ENCODE measurements at regions not wholly inside any gene's neighbourhood (a gene's known extent, or its start where the extent isn't known, plus 50 kb on each side); places are given as distances from the start of the nearest gene placed in this dataset.

- DNase-seq (ENCODE audit: low read depth in 2 of 2): no peak
Measured at GRCh38 chr9:99327667-99328066, 105.6 kb downstream of the SEC61B start.

- DNase-seq (ENCODE audit: low read depth in 2 of 2): no peak
Measured at GRCh38 chr9:99335280-99335679, 113.2 kb downstream of the SEC61B start.

GRCh38 chr9:99336005-99336404 is 113.9 kb downstream of the SEC61B start:
- DNase-seq (ENCODE audit: low read depth in 2 of 2): no peak

- no peak for DNase-seq (ENCODE audit: low read depth in 2 of 2)
Measured at GRCh38 chr9:99336531-99336930, 114.4 kb downstream of the SEC61B start.

- DNase-seq (ENCODE audit: low read depth in 2 of 2): no peak
Measured at GRCh38 chr9:99340281-99340680, 118.2 kb downstream of the SEC61B start.

- no peak for DNase-seq (ENCODE audit: low read depth in 2 of 2)
Measured at GRCh38 chr9:99341686-99342085, 119.6 kb downstream of the SEC61B start.

GRCh38 chr9:99345451-99345850 is 123.4 kb downstream of the SEC61B start:
- no peak for DNase-seq (ENCODE audit: low read depth in 2 of 2)

GRCh38 chr9:99345942-99346341 is 123.9 kb downstream of the SEC61B start:
- no peak for DNase-seq (ENCODE audit: low read depth in 2 of 2)

GRCh38 chr9:99347568-99347967 is 125.5 kb downstream of the SEC61B start:
- DNase-seq (ENCODE audit: low read depth in 2 of 2): no peak

- no peak for DNase-seq (ENCODE audit: low read depth in 2 of 2)
Measured at GRCh38 chr9:99348289-99348688, 126.2 kb downstream of the SEC61B start.

GRCh38 chr9:99349870-99350269 is 127.8 kb downstream of the SEC61B start:
- no peak for DNase-seq (ENCODE audit: low read depth in 2 of 2)

- no peak for DNase-seq (ENCODE audit: low read depth in 2 of 2)
Measured at GRCh38 chr9:99350461-99350860, 128.4 kb downstream of the SEC61B start.

- DNase-seq (ENCODE audit: low read depth in 2 of 2): no peak
Measured at GRCh38 chr9:99351647-99352046, 129.6 kb downstream of the SEC61B start.

GRCh38 chr9:99352826-99353225 is 130.7 kb downstream of the SEC61B start:
- no peak for DNase-seq (ENCODE audit: low read depth in 2 of 2)

GRCh38 chr9:99353408-99353807 is 131.3 kb downstream of the SEC61B start:
- DNase-seq (ENCODE audit: low read depth in 2 of 2): no peak

- no peak for DNase-seq (ENCODE audit: low read depth in 2 of 2)
Measured at GRCh38 chr9:99354104-99354503, 132.0 kb downstream of the SEC61B start.

- DNase-seq (ENCODE audit: low read depth in 2 of 2): no peak
Measured at GRCh38 chr9:99356512-99356971, 134.5 kb downstream of the SEC61B start.

GRCh38 chr9:99357575-99357974 is 135.5 kb downstream of the SEC61B start:
- DNase-seq (ENCODE audit: low read depth in 2 of 2): no peak

- no peak for DNase-seq (ENCODE audit: low read depth in 2 of 2)
Measured at GRCh38 chr9:99358668-99359067, 136.6 kb downstream of the SEC61B start.

- DNase-seq (ENCODE audit: low read depth in 2 of 2): no peak
Measured at GRCh38 chr9:99359336-99359735, 137.3 kb downstream of the SEC61B start.

GRCh38 chr9:99360026-99360425 is 137.9 kb downstream of the SEC61B start:
- DNase-seq (ENCODE audit: low read depth in 2 of 2): no peak

GRCh38 chr9:99361817-99362216 is 139.7 kb downstream of the SEC61B start:
- no peak for DNase-seq (ENCODE audit: low read depth in 2 of 2)

GRCh38 chr9:99362321-99362720 is 140.2 kb downstream of the SEC61B start:
- DNase-seq (ENCODE audit: low read depth in 2 of 2): no peak

GRCh38 chr9:99363509-99363908 is 141.4 kb downstream of the SEC61B start:
- no peak for DNase-seq (ENCODE audit: low read depth in 2 of 2)

Data from stimulated activated CD8-positive, alpha-beta memory T cell treated with anti-CD3 and anti-CD28 coated beads, Interleukin-7, amount 100 ng/mL, for 1 hour (primary cell).